HG03159 (cell line): ENCODE measurements at regions not wholly inside any gene's neighbourhood (a gene's known extent, or its start where the extent isn't known, plus 50 kb on each side); places are given as distances from the start of the nearest gene placed in this dataset.
"Not testable (repeated sequence)": the region's sequence is repeated elsewhere in the genome, so short reads cannot be mapped to it uniquely, and the experiment has no call there.

ENCODE experiments used
- ATAC-seq: cut with Tn5 transposase; IDR thresholded peaks from one replicate; pipeline ENCODE4 v1.9.1; 2021; ENCODE audit warnings: mild to moderate bottlenecking, moderate library complexity; ENCODE audit not compliant: unreplicated experiment

- ATAC-seq: no peak
Measured at GRCh38 chr11:22567759-22568158, 57.9 kb downstream of the FANCF start.

- no peak for ATAC-seq
Measured at GRCh38 chr11:22566293-22566692, 59.3 kb downstream of the FANCF start.

- no peak for ATAC-seq
Measured at GRCh38 chr11:22561283-22561682, 64.3 kb downstream of the FANCF start.

GRCh38 chr11:22559416-22559815 lies 66.2 kb downstream of the FANCF start:
- no peak for ATAC-seq

GRCh38 chr11:22558664-22559063 lies 67.0 kb downstream of the FANCF start:
- ATAC-seq: no peak

- ATAC-seq: no peak
Measured at GRCh38 chr11:22556381-22556780, 69.2 kb downstream of the FANCF start.

- no peak for ATAC-seq
Measured at GRCh38 chr11:22555881-22556280, 69.7 kb downstream of the FANCF start.

GRCh38 chr11:22554221-22554620 lies 71.4 kb downstream of the FANCF start:
- peak; percentile 95 for ATAC-seq

- no peak for ATAC-seq
Measured at GRCh38 chr11:22552885-22553284, 72.7 kb downstream of the FANCF start.

GRCh38 chr11:22546746-22547145 lies 78.9 kb downstream of the FANCF start:
- ATAC-seq: no peak

GRCh38 chr11:22543261-22543660 lies 82.4 kb downstream of the FANCF start:
- ATAC-seq: no peak

GRCh38 chr11:22539821-22540256 lies 85.8 kb downstream of the FANCF start:
- peak; percentile 62 for ATAC-seq

- no peak for ATAC-seq
Measured at GRCh38 chr11:22536071-22536470, 89.6 kb downstream of the FANCF start.

GRCh38 chr11:22528612-22529429 lies 96.8 kb downstream of the FANCF start:
- ATAC-seq: not testable (repeated sequence)

- ATAC-seq: no peak
Measured at GRCh38 chr11:22522225-22522624, 103.4 kb downstream of the FANCF start.

- ATAC-seq: peak; percentile 84
Measured at GRCh38 chr11:22521226-22521625, 104.4 kb downstream of the FANCF start.

GRCh38 chr11:22520521-22520920 lies 105.1 kb downstream of the FANCF start:
- ATAC-seq: no peak

- not testable (repeated sequence) for ATAC-seq
Measured at GRCh38 chr11:22518344-22518743, 107.3 kb downstream of the FANCF start.

- ATAC-seq: no peak
Measured at GRCh38 chr11:22516111-22516510, 109.5 kb downstream of the FANCF start.

- no peak for ATAC-seq
Measured at GRCh38 chr11:22512457-22512856, 113.2 kb downstream of the FANCF start.

- ATAC-seq: no peak
Measured at GRCh38 chr11:22510741-22511140, 114.9 kb downstream of the FANCF start.

GRCh38 chr11:22510010-22510409 lies 115.6 kb downstream of the FANCF start:
- no peak for ATAC-seq

- no peak for ATAC-seq
Measured at GRCh38 chr11:22508665-22509064, 117.0 kb downstream of the FANCF start.
